COR-L47 (cell line): ENCODE measurements at regions not wholly inside any gene's neighbourhood (a gene's known extent, or its start where the extent isn't known, plus 50 kb on each side); places are given as distances from the start of the nearest gene placed in this dataset.
"Not testable (repeated sequence)": the region's sequence is repeated elsewhere in the genome, so short reads cannot be mapped to it uniquely, and the experiment has no call there.

ENCODE experiments used
- DNase-seq: peaks from one replicate; lab custom pipeline; 2025; lab: John Stamatoyannopoulos, UW

GRCh38 chrX:40371376-40371775, 209.4 kb upstream of the ATP6AP2 start:
- DNase-seq, result no peak

GRCh38 chrX:40368611-40369061, 212.1 kb upstream of the ATP6AP2 start:
- DNase-seq, result no peak

GRCh38 chrX:40366661-40367060, 214.1 kb upstream of the ATP6AP2 start:
- DNase-seq, result no peak

- DNase-seq, result not testable (repeated sequence)
These were observed 218.5 kb upstream of the ATP6AP2 start for GRCh38 chrX:40362291-40362690.

GRCh38 chrX:40360557-40360956, 220.2 kb upstream of the ATP6AP2 start:
- DNase-seq, result no peak

GRCh38 chrX:40359593-40359992, 221.2 kb upstream of the ATP6AP2 start:
- no peak for DNase-seq

GRCh38 chrX:40358994-40359393, 221.8 kb upstream of the ATP6AP2 start:
- DNase-seq, result no peak

- no peak for DNase-seq
These were observed 231.5 kb upstream of the ATP6AP2 start for GRCh38 chrX:40349251-40349650.

GRCh38 chrX:40346379-40346778, 234.4 kb upstream of the ATP6AP2 start:
- DNase-seq, result no peak

GRCh38 chrX:40343319-40343718, 237.5 kb upstream of the ATP6AP2 start:
- DNase-seq, result no peak

GRCh38 chrX:40340116-40340515, 240.7 kb upstream of the ATP6AP2 start:
- no peak for DNase-seq

GRCh38 chrX:40333344-40333743, 235.6 kb upstream of the BCOR start:
- DNase-seq, result no peak

GRCh38 chrX:40331762-40332161, 234.0 kb upstream of the BCOR start:
- no peak for DNase-seq

- no peak for DNase-seq
These were observed 233.6 kb upstream of the BCOR start for GRCh38 chrX:40331353-40331752.

GRCh38 chrX:40329616-40330015, 231.9 kb upstream of the BCOR start:
- DNase-seq, result no peak

- DNase-seq, result no peak
These were observed 229.3 kb upstream of the BCOR start for GRCh38 chrX:40327085-40327484.

- DNase-seq, result no peak
These were observed 228.6 kb upstream of the BCOR start for GRCh38 chrX:40326186-40326965.

- no peak for DNase-seq
These were observed 227.4 kb upstream of the BCOR start for GRCh38 chrX:40325161-40325560.

GRCh38 chrX:40323977-40324376, 226.2 kb upstream of the BCOR start:
- no peak for DNase-seq

GRCh38 chrX:40320819-40321218, 223.1 kb upstream of the BCOR start:
- DNase-seq, result no peak

- DNase-seq, result no peak
These were observed 221.0 kb upstream of the BCOR start for GRCh38 chrX:40318801-40319200.

- DNase-seq, result no peak
These were observed 220.3 kb upstream of the BCOR start for GRCh38 chrX:40318076-40318475.

GRCh38 chrX:40316502-40316901, 218.7 kb upstream of the BCOR start:
- no peak for DNase-seq

- no peak for DNase-seq
These were observed 216.3 kb upstream of the BCOR start for GRCh38 chrX:40314070-40314469.
